ENCODE measurements at regions not wholly inside any gene's neighbourhood (a gene's known extent, or its start where the extent isn't known, plus 50 kb on each side); places are given as distances from the start of the nearest gene placed in this dataset.

- TF ChIP-seq CTCF (IDR thresholded peaks at IDR 0.05; ENCODE audit: control insufficient read depth, insufficient read depth, low read depth, low read length, missing control alignments) = no peak
- no peak overlapping the region for H3K4me3 ChIP-seq (ENCODE audit: control insufficient read depth, low read depth, low read length)
- DNase-seq (ENCODE audit: low read depth) = no peak
Measured at GRCh38 chrX:151796576-151796975, 62.0 kb downstream of the CNGA2 start.

GRCh38 chrX:151801980-151802379 is 67.4 kb downstream of the CNGA2 start:
- H3K4me3 ChIP-seq (ENCODE audit: control insufficient read depth, low read depth, low read length) = no peak overlapping the region
- peak; percentile 21 for TF ChIP-seq CTCF (IDR thresholded peaks at IDR 0.05; ENCODE audit: control insufficient read depth, insufficient read depth, low read depth, low read length, missing control alignments)
- DNase-seq (ENCODE audit: low read depth) = no peak

- H3K4me3 ChIP-seq (ENCODE audit: control insufficient read depth, low read depth, low read length) = no peak overlapping the region
- no peak for TF ChIP-seq CTCF (IDR thresholded peaks at IDR 0.05; ENCODE audit: control insufficient read depth, insufficient read depth, low read depth, low read length, missing control alignments)
- no peak for DNase-seq (ENCODE audit: low read depth)
Measured at GRCh38 chrX:151806967-151807540, 72.5 kb downstream of the CNGA2 start.

GRCh38 chrX:151812661-151813060 is 78.1 kb downstream of the CNGA2 start:
- no peak for TF ChIP-seq CTCF (IDR thresholded peaks at IDR 0.05; ENCODE audit: control insufficient read depth, insufficient read depth, low read depth, low read length, missing control alignments)
- no peak overlapping the region for H3K4me3 ChIP-seq (ENCODE audit: control insufficient read depth, low read depth, low read length)
- no peak for DNase-seq (ENCODE audit: low read depth)

GRCh38 chrX:151814767-151815166 is 80.2 kb downstream of the CNGA2 start:
- no peak for DNase-seq (ENCODE audit: low read depth)
- TF ChIP-seq CTCF (IDR thresholded peaks at IDR 0.05; ENCODE audit: control insufficient read depth, insufficient read depth, low read depth, low read length, missing control alignments) = no peak
- no peak overlapping the region for H3K4me3 ChIP-seq (ENCODE audit: control insufficient read depth, low read depth, low read length)

- no peak for DNase-seq (ENCODE audit: low read depth)
- no peak for TF ChIP-seq CTCF (IDR thresholded peaks at IDR 0.05; ENCODE audit: control insufficient read depth, insufficient read depth, low read depth, low read length, missing control alignments)
- H3K4me3 ChIP-seq (ENCODE audit: control insufficient read depth, low read depth, low read length) = no peak overlapping the region
Measured at GRCh38 chrX:151815398-151815797, 80.9 kb downstream of the CNGA2 start.

GRCh38 chrX:151816934-151817333 is 82.4 kb downstream of the CNGA2 start:
- no peak overlapping the region for H3K4me3 ChIP-seq (ENCODE audit: control insufficient read depth, low read depth, low read length)
- no peak for DNase-seq (ENCODE audit: low read depth)
- TF ChIP-seq CTCF (IDR thresholded peaks at IDR 0.05; ENCODE audit: control insufficient read depth, insufficient read depth, low read depth, low read length, missing control alignments) = no peak
